Sigmoid colon (tissue), 6 donors: ENCODE measurements at regions not wholly inside any gene's neighbourhood (a gene's known extent, or its start where the extent isn't known, plus 50 kb on each side); places are given as distances from the start of the nearest gene placed in this dataset.
"Not testable (repeated sequence)": the region's sequence is repeated elsewhere in the genome, so short reads cannot be mapped to it uniquely, and the experiment has no call there.

Experiments
- DNase-seq: peaks from one replicate; pipeline ENCODE4 v3.0.0-alpha.2; 2019
- H3K27ac ChIP-seq, 4 donors: fragments of 200-600 bp; sonication (generic); one replicate each; pipeline ENCODE4 v1.5.1; 2016 to 2019; ENCODE audit warnings: mild to moderate bottlenecking in 1 of 4
- H3K27me3 ChIP-seq, 3 donors: fragments of 200-600 bp; sonication (generic); one replicate each; pipeline ENCODE4 v1.5.1; 2019; ENCODE audit warnings: mild to moderate bottlenecking in 1 of 3
- H3K36me3 ChIP-seq, 4 donors: fragments of 200-600 bp; sonication (generic); one replicate each; pipeline ENCODE4 v1.5.1; 2016 to 2019
- H3K4me1 ChIP-seq, 4 donors: fragments of 200-600 bp; sonication (generic); one replicate each; pipeline ENCODE4 v1.5.1; 2017 to 2019
- H3K4me3 ChIP-seq, 4 donors: fragments of 200-600 bp; sonication (generic); one replicate each; pipeline ENCODE4 v1.5.1; 2017 to 2019; ENCODE audit warnings: mild to moderate bottlenecking in 2 of 4, moderate library complexity in 1 of 4
- H3K9me3 ChIP-seq, 4 donors: fragments of 200-600 bp in 3 of 4; sonication (generic) in 3 of 4; one replicate each; pipeline versions ENCODE4 v1.5.1 to v1.6.1; 2013 to 2019
- CTCF ChIP-seq, 4 experiments: fragments of 450-650 bp in 3 of 4; fragments of 200-600 bp in 1 of 4; IDR thresholded peaks; one replicate each; pipeline ENCODE4 v1.5.1; 2016 to 2019; ENCODE audit warnings: antibody characterized with exemption in 4 of 4, mild to moderate bottlenecking in 3 of 4, moderate library complexity in 2 of 4
- EP300 ChIP-seq, 4 donors: sonication (generic); formaldehyde crosslinking; IDR thresholded peaks; one replicate each; pipeline ENCODE4 v1.6.1; 2017; ENCODE audit warnings: antibody characterized with exemption in 4 of 4
- POLR2A ChIP-seq, 2 donors: fragments of 450-650 bp; IDR thresholded peaks; one replicate each; pipeline ENCODE4 v1.6.1; 2016; ENCODE audit warnings: antibody characterized with exemption in 2 of 2, mild to moderate bottlenecking in 2 of 2, moderate library complexity in 2 of 2
- POLR2AphosphoS5 ChIP-seq, 4 donors: sonication (generic); formaldehyde crosslinking; IDR thresholded peaks; one replicate each; pipeline ENCODE4 v1.6.1; 2017; ENCODE audit warnings: antibody characterized with exemption in 4 of 4
- WGBS, 2 donors: extraction: QIAGEN DNeasy Blood & Tissue Kit; methylation state at CpG; one replicate each; pipeline ENCODE4 v1.1.7; 2013; 5-methylcytosine and 5-hydroxymethylcytosine counted together
- intact Hi-C: fragments of 100-400 bp; cut with DNase I; formaldehyde crosslinking; loops from one replicate; pipeline ENCODE4 v1.15.1; 2023
- donor health status: healthy with polysubstance abuse.
- donor health status: healthy.

GRCh38 chr7:119996634-119997033 is 276.3 kb upstream of the KCND2 start:
- no peaks in the 10 kb centered on the region for H3K4me1 ChIP-seq
- intact Hi-C loops = no loop called here
- H3K27ac ChIP-seq = no peak overlapping the region
- no peaks in the 10 kb centered on the region for H3K9me3 ChIP-seq
- H3K36me3 ChIP-seq = no peaks in the 10 kb centered on the region
- WGBS, 2 donors = 40 to 44% methylated on average over 3 of the region's 3 CpGs
- DNase-seq = no peak
- TF ChIP-seq CTCF (IDR thresholded peaks at IDR 0.05) = no peak
- no peak for TF ChIP-seq POLR2A (IDR thresholded peaks at IDR 0.05)
- no peak for TF ChIP-seq EP300 (IDR thresholded peaks at IDR 0.05)
- no peak for TF ChIP-seq POLR2AphosphoS5 (IDR thresholded peaks at IDR 0.05)
- no peak overlapping the region for H3K4me3 ChIP-seq
- H3K27me3 ChIP-seq = no peaks in the 10 kb centered on the region

- Histone ChIP-seq H3K27ac (no peak overlapping the region), H3K9me3 (no peaks in the 10 kb centered on the region), H3K27me3 (no peaks in the 10 kb centered on the region), H3K36me3 (no peaks in the 10 kb centered on the region), H3K4me1 (no peaks in the 10 kb centered on the region), H3K4me3 (no peak overlapping the region)
- TF ChIP-seq POLR2AphosphoS5 (IDR thresholded peaks at IDR 0.05) = no peak
- no peak for TF ChIP-seq CTCF (IDR thresholded peaks at IDR 0.05)
- TF ChIP-seq POLR2A (IDR thresholded peaks at IDR 0.05) = no peak
- TF ChIP-seq EP300 (IDR thresholded peaks at IDR 0.05) = no peak
- WGBS, 2 donors = 87 to 89% methylated on average over 5 of the region's 5 CpGs
- intact Hi-C loops = no loop called here
- no peak for DNase-seq
These were observed 273.1 kb upstream of the KCND2 start for GRCh38 chr7:119999738-120000475.

GRCh38 chr7:120005720-120006119 is 267.3 kb upstream of the KCND2 start:
- 74 to 85% methylated on average over 6 of the region's 6 CpGs for WGBS, 2 donors
- Histone ChIP-seq H3K4me3 (no peak overlapping the region), H3K9me3 (no peaks in the 10 kb centered on the region), H3K27ac (no peak overlapping the region), H3K36me3 (no peaks in the 10 kb centered on the region), H3K4me1 (no peaks in the 10 kb centered on the region), H3K27me3 (no peaks in the 10 kb centered on the region)
- TF ChIP-seq CTCF (IDR thresholded peaks at IDR 0.05) = no peak
- no peak for TF ChIP-seq POLR2A (IDR thresholded peaks at IDR 0.05)
- no peak for TF ChIP-seq POLR2AphosphoS5 (IDR thresholded peaks at IDR 0.05)
- TF ChIP-seq EP300 (IDR thresholded peaks at IDR 0.05) = no peak
- intact Hi-C loops = no loop called here
- no peak for DNase-seq

- H3K4me3 ChIP-seq, H3K27me3 ChIP-seq, H3K4me1 ChIP-seq, H3K9me3 ChIP-seq, H3K36me3 ChIP-seq, intact Hi-C loops, DNase-seq, H3K27ac ChIP-seq: not testable (repeated sequence)
- 79 to 83% methylated on average over 5 of the region's 5 CpGs for WGBS, 2 donors
These were observed 258.7 kb upstream of the KCND2 start for GRCh38 chr7:120014301-120014700.

- Histone ChIP-seq H3K27me3 (no peaks in the 10 kb centered on the region), H3K9me3 (no peaks in the 10 kb centered on the region), H3K4me1 (no peaks in the 10 kb centered on the region), H3K36me3 (no peaks in the 10 kb centered on the region), H3K4me3 (no peak overlapping the region), H3K27ac (no peak overlapping the region)
- TF ChIP-seq POLR2AphosphoS5 (IDR thresholded peaks at IDR 0.05) (no peak), CTCF (IDR thresholded peaks at IDR 0.05) (no peak), EP300 (IDR thresholded peaks at IDR 0.05) (no peak), POLR2A (IDR thresholded peaks at IDR 0.05) (no peak)
- whole genome bisulfite sequencing, 2 donors = 52 to 55% methylated on average over 4 of the region's 4 CpGs
- intact Hi-C loops = no loop called here
- DNase-seq = no peak
These were observed 258.0 kb upstream of the KCND2 start for GRCh38 chr7:120014925-120015465.
